GM18508 (cell line): ENCODE measurements at regions not wholly inside any gene's neighbourhood (a gene's known extent, or its start where the extent isn't known, plus 50 kb on each side); places are given as distances from the start of the nearest gene placed in this dataset.

Experiments
- ATAC-seq: cut with Tn5 transposase; IDR thresholded peaks from one replicate; pipeline ENCODE4 v1.9.1; 2021; ENCODE audit warnings: moderate number of reproducible peaks; ENCODE audit not compliant: insufficient read depth, unreplicated experiment

DNA sequence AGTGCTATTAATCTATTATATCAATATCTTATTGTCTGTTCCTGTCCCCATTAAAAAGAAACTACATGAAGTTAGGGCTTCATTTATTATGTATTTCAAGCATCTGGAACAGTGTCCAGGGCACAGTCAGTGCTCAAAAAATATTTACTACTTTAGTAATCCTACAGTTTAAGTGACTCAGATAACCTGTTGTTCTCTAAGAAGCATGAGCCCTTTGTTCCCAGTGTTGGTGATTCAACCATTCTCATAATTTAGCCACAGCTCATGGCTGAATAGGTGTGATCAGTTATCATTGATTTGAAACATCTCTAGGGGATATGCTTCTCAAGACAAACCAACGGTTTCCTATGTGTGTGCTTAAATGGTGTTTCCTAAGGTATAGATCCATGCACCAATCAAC is 292.7 kb downstream of the TMEM167A start:
- no peak for ATAC-seq

DNA sequence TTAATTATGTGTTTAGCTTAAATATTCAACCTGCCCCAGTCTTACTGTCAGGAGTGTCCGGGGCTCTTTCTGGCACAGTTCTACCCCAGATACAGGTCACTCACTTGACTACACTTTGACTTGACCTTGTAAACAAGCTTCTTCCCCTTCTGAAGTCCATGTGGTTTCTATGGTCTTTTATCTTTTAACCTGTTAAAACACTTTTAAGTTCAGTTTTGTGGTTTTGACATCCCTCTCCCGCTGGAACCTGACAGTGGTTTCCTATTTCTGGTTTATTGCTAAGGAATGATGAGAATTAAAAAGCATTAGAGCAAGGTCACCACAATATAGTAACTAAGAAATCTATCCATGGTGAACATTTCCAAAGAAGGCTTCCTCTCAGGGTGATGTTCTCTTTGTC is 300.1 kb downstream of the TMEM167A start:
- ATAC-seq = no peak

DNA sequence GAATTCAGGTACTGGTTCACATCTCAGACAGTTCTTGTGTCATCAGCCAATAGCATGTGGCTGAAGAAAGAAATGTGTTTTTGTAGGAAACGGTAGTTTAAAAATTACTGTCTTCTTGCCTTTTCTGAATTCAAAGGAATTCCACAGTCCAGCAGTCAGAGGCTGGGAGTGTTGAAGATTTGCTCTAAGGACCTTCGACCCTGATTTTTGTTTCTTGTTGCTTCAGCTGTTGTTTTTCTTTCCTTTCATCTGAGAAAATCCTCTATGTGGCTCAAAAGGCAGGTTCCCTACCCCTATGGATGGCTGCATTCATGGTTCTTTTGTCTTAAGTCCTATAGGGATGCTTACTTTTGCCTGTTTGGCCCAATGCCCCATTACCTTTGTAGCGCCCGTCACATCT is 304.9 kb downstream of the TMEM167A start:
- no peak for ATAC-seq

DNA sequence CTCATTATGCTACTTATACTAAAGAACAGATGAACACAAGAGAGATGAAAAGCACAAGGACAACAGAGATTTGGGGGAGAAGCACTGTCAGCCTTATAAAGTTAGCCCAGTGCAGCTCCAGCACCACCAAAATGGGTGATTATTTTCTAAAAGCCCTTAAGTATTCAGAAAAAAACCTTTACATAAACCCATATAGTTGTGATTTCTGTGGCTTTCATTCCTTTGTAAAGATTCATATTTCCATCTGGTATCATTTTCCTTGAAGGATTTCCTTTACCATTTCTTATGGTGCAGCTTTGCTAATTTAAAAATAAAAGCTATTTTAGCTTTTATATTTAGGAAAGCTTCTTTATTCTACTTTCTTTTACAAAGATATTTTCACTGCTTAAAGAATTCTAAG is 311.0 kb downstream of the TMEM167A start:
- no peak for ATAC-seq

DNA sequence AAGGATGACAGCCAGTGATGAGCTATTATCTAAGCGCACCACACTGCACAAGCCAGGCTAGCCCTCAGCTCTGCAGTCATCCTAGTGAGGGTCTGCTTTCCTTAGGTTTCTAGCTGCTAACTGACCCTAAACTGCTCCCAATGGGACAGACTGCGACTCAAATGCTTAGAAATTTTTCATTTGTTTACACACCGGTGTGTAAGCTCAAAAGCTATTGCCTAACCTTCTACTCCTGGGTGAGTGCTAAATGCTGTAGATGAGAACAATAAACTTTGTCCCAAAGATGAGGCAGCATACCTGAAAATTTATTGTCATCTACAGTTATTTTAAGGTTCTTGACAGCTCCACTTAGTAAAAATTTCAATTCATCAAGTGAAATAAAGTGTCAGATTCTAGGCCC is 311.4 kb downstream of the TMEM167A start:
- no peak for ATAC-seq

DNA sequence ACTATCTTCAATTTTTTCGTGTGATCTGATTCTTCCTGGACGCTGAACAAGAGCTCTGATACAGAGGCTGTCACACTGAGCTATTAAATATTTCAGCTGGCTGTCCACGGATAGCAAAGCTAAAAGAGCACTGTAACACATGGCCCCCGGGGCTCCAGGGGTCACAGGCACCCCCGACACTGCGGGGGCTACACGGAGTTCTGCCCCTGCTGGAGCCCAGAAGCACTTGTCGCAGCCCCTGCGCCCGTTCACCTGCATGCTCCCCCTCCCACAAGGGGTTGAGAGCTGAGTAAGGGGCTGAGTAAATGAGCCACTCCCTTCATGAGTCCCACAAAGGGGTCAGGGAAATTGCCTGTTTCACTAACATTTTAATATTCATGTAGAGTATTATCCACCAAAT is 316.3 kb downstream of the TMEM167A start:
- ATAC-seq = no peak

DNA sequence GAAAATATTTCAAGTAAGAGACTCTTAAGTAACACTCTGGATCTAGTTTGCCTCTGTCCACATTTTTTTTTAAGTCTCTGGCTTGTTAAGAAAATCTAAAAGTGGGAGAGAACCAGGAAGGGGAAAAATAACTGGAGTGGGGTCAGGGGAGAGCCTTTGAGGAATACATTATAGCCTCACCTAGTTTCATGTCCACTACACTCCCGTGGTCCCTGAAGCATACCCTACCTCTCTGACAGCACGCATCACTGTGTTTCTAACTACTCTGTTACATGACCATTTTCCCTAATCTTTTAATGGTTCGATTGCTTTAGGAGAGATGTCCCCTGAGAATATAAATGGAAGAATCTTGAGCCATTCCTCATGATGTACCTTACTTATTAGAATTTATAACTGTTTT is 318.3 kb downstream of the TMEM167A start:
- ATAC-seq = no peak

DNA sequence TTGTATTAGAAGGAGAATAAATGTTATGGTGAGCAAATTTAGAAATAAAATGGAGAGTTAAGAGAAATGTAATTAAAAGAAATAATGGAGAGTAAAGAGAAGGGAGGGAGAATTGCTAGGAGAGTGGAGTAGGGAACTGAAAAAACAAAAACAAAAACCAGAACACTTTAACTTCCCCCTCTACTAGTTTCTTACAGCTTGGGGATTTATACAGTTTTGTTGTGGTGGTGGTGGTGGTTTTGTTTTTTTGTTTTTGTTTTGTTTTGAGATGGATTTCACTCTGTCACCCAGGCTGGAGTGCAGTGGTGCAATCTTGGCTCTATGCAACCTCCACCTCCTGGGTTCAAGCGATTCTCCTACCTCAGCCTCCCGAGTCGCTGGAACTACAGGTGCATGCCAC is 322.4 kb downstream of the TMEM167A start:
- ATAC-seq = peak; percentile 76

DNA sequence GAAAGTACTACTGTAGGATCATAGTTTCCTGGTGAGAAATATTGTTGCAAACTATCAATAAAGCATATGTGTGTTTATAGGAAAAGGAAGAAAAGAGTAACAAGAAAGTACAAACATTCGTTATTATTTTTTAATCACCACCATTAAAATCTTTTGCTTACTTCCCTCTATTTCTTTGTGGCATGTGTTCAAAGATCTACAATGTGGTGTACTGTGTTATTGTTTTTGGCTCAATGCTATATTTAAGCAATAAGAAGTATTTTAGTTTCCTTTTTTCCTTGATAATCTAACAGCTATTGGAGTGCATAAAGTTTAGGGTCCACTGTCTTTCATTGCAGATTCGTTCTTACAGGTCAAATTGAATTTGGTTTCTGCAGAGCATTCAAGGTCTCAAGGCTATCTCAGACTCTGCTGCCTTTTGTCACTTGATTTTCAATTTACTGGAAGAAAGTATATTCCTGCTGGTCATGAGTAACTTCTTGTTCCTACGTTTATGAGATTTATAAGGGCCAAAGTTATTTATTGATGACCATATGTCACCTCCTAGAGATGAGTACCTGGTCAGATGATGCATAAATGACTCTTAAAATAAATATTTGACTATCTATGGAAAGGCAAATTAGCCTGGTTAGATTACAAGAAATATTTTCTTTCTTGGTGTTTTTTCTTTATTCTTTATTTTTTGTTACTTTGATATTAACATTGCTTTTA is 323.0 kb downstream of the TMEM167A start:
- no peak for ATAC-seq

DNA sequence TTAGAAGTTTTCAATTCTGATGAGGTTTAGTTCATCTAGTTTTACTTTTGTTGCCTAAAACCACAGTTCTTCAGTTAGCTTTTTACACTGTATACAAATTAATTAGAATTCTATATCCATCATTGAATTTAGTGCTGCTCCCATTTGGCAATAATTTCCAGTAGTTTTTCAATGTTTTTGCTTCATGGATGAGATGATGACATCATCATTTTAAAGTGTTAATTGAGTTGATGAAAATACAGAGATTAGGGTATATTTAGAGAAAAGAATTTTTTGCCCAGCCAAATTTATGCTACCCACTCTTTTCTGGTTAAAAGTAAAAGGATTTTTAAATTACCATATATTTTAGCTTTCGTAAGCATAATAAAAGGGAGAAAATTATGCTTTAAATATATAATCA is 323.8 kb downstream of the TMEM167A start:
- ATAC-seq = no peak

DNA sequence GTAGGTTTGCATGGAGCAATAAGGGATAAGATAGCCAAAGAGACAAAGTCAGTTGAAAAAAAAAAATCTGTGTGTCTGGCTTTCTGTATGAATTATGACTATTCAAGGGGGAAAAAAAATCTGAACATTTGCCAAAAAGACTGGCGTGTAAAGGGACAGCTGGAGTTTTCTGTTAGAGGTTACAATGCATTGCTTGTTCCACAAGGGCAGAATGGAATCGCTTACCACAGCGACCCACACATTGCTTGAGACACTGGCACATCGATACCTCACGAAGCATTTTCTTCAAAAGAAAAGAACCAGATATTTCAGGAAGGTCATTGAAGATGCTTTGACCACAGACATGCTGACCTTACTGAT is 327.8 kb downstream of the TMEM167A start:
- ATAC-seq = no peak

DNA sequence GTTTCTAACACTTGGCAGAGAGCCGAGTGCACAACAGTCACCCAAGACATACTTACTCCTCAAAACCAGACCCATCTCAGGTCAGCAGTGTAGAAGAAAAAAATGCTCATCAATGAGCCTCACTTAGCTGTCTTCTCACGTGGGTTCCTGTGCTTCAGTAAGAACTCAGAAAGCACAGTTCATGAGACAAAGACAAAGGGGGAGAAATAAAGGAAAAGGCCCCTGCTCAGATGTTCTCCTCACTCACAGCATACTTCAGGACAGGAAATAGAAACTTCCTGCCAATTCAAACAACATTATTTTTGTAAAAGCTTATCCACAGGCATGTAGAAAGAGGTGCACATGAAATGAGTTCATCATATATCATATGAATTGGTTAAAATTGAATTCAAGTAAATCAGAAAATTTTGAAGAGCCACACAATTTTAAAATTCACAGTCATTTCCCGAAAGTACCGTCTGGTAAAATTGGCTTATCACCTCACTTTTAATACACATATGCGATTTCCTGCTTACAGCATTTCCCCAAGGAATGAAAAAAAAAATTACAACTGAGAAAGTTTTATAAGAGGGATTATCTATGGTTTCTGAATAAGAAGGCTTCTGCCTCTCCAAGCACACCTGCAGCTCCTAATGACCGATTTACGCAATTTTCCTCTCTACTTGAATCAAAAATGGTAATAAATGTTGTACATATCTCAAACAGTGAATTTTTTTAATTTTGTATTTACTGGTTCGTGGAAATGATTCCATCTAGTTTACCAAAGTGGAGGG is 328.3 kb downstream of the TMEM167A start:
- ATAC-seq = no peak

DNA sequence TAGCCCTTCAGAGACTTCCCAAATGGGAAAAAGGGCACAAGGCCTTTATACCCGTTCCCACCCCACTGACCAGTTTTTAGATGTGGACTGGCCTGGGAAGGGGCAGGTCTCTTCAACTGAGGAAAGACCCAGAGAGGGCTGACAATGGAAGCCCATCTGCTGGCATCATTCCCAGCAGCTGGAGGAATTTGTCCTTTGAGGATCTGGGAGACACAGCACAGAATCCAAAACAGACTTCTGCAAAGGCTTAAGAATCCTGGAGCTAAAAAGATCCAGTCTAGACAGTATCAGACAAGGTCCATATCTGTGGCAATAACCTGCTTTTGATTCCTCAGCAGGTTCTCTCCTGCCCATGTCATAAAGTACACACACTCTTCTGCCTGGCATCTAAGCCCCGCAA is 329.2 kb downstream of the TMEM167A start:
- no peak for ATAC-seq

DNA sequence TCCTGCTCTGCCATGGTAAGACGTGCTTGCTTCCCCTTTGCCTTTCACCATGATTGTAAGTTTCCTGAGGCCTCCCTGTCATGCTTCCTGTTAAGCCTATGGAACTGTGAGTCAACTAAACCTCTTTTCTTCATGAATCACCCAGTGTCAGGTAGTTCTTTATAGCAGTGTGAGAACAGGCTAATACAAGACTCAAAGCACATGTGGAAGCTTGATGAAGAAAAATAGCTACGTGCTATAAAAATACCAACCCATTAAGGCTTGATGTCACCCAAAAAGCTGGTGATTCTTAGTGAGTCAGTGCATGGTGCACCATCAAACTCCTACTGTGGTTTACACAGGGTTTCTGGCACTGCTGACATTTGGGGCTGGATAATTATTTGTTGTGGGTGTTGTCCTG is 332.2 kb downstream of the TMEM167A start:
- ATAC-seq = no peak

DNA sequence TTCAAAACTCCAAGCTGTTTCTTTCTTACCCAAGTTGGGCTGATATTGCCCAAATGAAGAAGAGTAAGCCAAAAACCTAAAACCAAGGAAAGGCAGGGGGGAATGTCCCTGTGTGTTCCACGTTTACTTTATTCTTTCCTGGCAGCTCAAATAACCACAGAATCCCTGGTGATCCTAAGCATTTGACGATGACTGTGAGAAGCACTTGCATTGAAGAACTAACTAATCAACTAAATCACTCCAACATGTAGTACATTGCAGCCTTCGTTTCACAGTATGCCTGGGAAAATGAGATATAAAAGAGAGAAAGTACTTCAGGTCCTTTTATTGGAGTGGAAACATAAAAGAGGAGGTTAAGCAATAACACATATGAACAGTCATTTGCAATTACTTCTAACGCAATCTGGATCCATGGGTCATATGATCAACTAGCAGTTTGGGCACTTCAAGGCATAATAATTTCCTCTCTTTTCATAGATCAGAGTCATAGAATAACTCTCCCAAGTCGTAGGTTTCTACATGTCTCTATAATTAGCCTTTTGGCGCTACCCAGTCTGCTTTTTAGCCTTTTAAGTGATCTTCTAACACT is 338.4 kb downstream of the TMEM167A start:
- no peak for ATAC-seq

DNA sequence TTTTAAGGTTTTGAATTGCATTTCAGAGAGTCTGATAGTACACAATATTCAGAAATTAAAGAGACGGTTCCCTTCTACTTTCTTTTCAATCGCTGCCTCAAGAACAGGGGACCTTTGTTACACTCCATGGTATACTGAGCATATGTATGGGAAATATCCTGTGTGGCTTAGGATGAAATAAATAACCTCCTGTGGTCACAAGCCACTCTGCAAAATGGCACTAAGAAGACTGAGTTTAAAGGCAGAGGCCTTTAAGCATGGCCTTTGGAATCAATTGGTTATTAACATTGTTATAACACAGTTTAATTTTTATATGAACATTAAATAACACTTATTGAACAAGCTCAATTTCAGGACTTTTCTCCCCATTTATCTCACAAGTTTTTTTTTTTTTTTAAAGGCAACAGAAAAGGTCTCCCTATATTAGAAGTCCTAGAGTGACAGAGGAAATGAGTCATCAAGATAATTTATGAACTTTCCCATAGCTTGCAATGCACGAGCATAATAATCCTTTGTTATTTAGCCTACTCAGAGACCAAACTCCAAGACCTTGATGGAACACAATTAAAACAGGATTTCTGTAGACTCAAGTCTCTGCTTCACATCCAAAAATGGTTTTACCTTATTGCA is 341.9 kb downstream of the TMEM167A start:
- ATAC-seq = no peak

DNA sequence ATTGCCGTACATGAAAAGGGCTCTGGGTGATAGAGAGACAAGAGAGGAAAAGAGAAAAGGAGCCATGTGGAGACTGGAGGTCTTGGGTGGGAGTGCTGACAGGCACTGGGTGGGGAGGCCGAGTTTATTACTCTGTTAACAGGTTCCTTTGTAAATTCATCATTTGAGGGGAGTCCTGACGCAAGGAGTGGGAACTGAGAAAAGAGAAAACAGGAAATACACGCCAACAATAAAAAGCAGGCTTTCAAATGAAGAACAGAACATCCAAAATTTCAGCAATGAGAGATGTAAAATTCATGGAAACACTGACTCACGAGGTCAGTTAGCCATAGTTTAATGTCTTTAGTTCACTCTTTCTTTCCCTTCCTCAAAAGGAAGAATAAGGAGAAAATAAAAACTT is 342.8 kb downstream of the TMEM167A start:
- no peak for ATAC-seq

DNA sequence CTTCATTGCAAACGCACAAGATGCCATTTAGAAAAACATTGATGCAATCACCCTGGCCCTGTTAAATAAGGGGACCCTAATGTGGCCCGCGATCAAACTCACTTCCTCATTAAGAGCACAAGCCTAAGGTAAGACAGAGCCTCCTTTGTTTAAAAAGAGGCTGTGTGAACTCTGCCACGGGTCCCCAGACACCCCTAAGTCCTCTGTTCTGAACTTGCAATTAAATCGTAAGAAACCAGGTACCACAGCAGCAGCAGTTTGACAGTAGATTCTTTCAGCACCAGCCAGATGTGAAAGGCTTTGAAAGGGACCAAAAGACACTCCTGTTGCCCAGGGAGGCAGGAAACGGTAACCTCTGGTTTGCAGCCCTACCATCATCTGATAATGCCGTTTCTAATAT is 346.3 kb downstream of the TMEM167A start:
- no peak for ATAC-seq

DNA sequence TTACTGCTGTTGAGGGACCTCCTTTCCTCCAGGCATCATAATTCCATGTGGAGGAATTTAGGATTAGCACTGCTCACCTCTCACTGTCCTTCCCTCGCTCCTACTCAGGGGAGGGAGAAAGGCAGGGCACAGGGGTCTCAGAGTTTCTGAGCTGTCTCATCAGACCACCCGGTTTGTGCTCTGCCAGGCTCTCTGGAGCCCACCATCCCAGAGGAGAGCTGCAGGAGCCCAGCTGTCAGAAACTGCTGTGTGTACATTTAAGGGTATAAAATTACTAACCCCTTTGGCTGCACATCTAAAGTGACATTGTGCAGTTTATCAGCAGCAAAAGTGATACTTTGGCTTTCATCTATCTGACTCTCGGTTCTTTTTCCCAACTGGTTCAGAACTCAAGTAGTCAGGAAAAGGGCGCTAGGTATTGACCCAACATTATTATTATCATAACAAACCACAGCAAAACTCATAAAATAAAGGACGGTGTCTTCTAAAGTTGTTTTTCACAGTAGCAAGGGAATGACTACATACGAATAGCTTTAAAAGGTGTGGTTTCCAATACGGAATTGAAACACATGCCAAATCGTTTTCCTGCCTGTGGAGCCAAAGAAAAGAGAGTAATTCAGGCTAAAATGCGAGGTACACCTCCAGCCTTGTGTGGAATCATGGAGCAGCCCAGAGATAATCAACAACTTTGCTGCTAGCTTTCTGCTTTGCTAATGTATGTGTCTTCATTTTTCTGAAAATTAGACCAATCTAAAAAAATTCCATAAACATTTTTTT is 348.1 kb downstream of the TMEM167A start:
- ATAC-seq = no peak

DNA sequence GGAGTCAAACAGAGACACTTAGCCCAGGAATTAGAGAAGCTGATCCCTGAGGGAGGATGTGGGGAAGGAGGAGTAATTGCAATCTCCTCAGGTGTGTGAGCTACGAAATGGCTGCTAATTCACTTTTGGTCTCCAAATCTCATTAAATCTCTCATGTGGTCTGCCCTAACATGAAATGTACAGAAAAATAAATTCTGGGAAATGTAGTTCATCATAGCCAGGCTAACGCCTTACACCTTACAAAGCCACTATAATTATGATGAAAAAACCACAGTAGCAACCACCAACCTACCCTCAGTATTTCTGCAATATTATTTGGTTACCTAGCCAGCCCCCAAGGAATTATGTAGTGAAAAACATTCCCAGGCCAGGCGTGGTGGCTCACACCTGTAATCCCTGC is 354.0 kb downstream of the TMEM167A start:
- ATAC-seq = no peak

DNA sequence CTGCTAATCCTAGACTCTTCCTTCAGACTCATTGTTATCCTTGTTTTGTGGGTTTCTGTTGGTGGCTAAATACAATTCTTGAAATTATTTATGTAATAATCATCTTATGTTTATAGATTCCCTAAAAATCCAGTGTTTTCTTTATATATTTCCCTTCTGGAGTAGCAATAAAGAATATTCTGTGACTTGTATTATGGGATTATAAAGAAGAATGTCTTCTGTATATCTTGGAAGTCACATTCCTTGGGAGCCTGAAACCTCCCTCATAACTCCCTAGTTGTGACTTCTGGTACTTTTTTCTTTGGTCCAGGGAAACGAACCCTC is 356.1 kb downstream of the TMEM167A start:
- no peak for ATAC-seq
